MM.1S (cell line): ENCODE measurements at regions not wholly inside any gene's neighbourhood (a gene's known extent, or its start where the extent isn't known, plus 50 kb on each side); places are given as distances from the start of the nearest gene placed in this dataset.

Experiments used
- DNase-seq: peaks from one replicate; pipeline ENCODE4 v3.0.0-alpha.2; 2015
- H2AFZ ChIP-seq: fragments of 300-600 bp; sonication (generic); 2 replicates; pipeline ENCODE4 v1.6.0; 2016; ENCODE audit warnings: antibody characterized with exemption, low read length
- H3F3A ChIP-seq: fragments of 300-600 bp; sonication (generic); 2 replicates; pipeline ENCODE4 v1.6.1; 2016; ENCODE audit warnings: mild to moderate bottlenecking, antibody characterized with exemption, low read length, moderate library complexity, mixed read lengths; ENCODE audit not compliant: insufficient read depth
- H3K27ac ChIP-seq: fragments of 300-600 bp; sonication (generic); 2 replicates; pipeline ENCODE4 v1.5.1; 2016; ENCODE audit warnings: mild to moderate bottlenecking, low read length
- H3K27me3 ChIP-seq: fragments of 300-600 bp; sonication (generic); replicated peaks from 2 replicates; pipeline ENCODE4 v1.6.0; 2016; ENCODE audit warnings: low read length; ENCODE audit not compliant: insufficient read depth
- H3K36me3 ChIP-seq: fragments of 300-600 bp; sonication (generic); replicated peaks from 2 replicates; pipeline ENCODE4 v1.6.1; 2016; ENCODE audit warnings: mild to moderate bottlenecking, low read length, mixed read lengths; ENCODE audit not compliant: insufficient read depth
- H3K4me1 ChIP-seq: fragments of 300-600 bp; sonication (generic); 2 replicates; pipeline ENCODE4 v1.6.1; 2016; ENCODE audit warnings: low read length, mixed read lengths
- H3K4me2 ChIP-seq: fragments of 300-600 bp; sonication (generic); 2 replicates; pipeline ENCODE4 v1.6.0; 2016; ENCODE audit warnings: low read depth, low read length
- H3K4me3 ChIP-seq: fragments of 300-600 bp; sonication (generic); 2 replicates; pipeline ENCODE4 v1.5.1; 2016; ENCODE audit warnings: low read length, mixed read lengths
- H3K79me2 ChIP-seq: fragments of 300-600 bp; sonication (generic); 2 replicates; pipeline ENCODE4 v1.6.1; 2016; ENCODE audit warnings: mixed run types, low read length, mixed read lengths
- H3K9ac ChIP-seq: fragments of 300-600 bp; sonication (generic); 2 replicates; pipeline ENCODE4 v1.6.1; 2016; ENCODE audit warnings: low read length, mixed read lengths
- H3K9me2 ChIP-seq: fragments of 300-600 bp; sonication (generic); replicated peaks from 2 replicates; pipeline ENCODE4 v1.6.1; 2016; ENCODE audit warnings: mild to moderate bottlenecking, low read length, mixed read lengths; ENCODE audit not compliant: insufficient read depth
- H3K9me3 ChIP-seq: fragments of 300-600 bp; sonication (generic); replicated peaks from 2 replicates; pipeline ENCODE4 v1.6.1; 2016; ENCODE audit warnings: mild to moderate bottlenecking, low read length, mixed read lengths; ENCODE audit not compliant: insufficient read depth
- H4K20me1 ChIP-seq: fragments of 300-600 bp; sonication (generic); 2 replicates; pipeline ENCODE4 v1.6.1; 2016; ENCODE audit warnings: mild to moderate bottlenecking, low read length, moderate library complexity, mixed read lengths; ENCODE audit not compliant: insufficient read depth
- CTCF ChIP-seq: fragments of 300-600 bp; sonication (generic); IDR thresholded peaks from 2 replicates; pipeline ENCODE4 v1.5.1; 2016; ENCODE audit warnings: antibody characterized with exemption, low read length, mixed read lengths
- EZH2 ChIP-seq: fragments of 300-600 bp; sonication (generic); optimal IDR thresholded peaks from 2 replicates; pipeline ENCODE3; 2017; ENCODE audit warnings: low read depth, mild to moderate bottlenecking, antibody characterized with exemption, low read length, mixed read lengths
- EZH2phosphoT487 ChIP-seq: fragments of 300-600 bp; sonication (generic); IDR thresholded peaks from 2 replicates; pipeline ENCODE4 v1.6.1; 2018; ENCODE audit warnings: antibody characterized with exemption, low read length

- H3K9me3 ChIP-seq, result no peaks in the 10 kb centered on the region
- no peaks in the 10 kb centered on the region for H3F3A ChIP-seq
- no peak overlapping the region for H3K4me2 ChIP-seq
- H3K36me3 ChIP-seq, result no peaks in the 10 kb centered on the region
- no peaks in the 10 kb centered on the region for H3K79me2 ChIP-seq
- DNase-seq, result no peak
- no peaks in the 10 kb centered on the region for H3K9me2 ChIP-seq
- no peaks in the 10 kb centered on the region for H4K20me1 ChIP-seq
- H2AFZ ChIP-seq, result no peak overlapping the region
- H3K27me3 ChIP-seq, result no peaks in the 10 kb centered on the region
- no peaks in the 10 kb centered on the region for H3K4me1 ChIP-seq
- no peak for TF ChIP-seq EZH2phosphoT487
- no peak for TF ChIP-seq EZH2
- no peak for TF ChIP-seq CTCF
- H3K4me3 ChIP-seq, result no peak overlapping the region
- no peak overlapping the region for H3K27ac ChIP-seq
- no peak overlapping the region for H3K9ac ChIP-seq
These were observed 190.6 kb upstream of the SASH1 start for GRCh38 chr6:148151896-148152643.

DNA sequence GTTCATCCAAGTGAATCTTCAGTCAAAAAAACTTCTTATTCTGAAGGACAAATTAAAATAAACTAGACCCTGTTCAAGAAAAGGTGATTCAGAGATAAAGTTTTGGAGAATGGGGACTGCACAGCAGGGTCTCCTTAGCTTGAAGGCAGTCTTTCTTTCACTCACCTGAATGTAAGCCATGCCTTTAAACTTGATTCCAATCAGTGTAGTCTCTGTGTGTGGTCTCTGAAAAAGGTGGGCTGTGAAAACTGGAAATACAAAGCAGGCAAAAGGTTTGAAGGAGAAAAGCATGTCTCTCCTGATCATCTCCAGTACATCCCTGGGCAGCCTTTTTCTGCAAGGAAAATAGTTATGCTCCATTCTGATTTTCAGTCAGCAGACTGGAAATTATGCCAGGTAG lies 188.0 kb upstream of the SASH1 start:
- Histone ChIP-seq H3K27ac (no peak overlapping the region), H3K4me1 (no peaks in the 10 kb centered on the region), H3F3A (no peaks in the 10 kb centered on the region), H2AFZ (no peak overlapping the region), H3K9me3 (no peaks in the 10 kb centered on the region), H3K4me3 (no peak overlapping the region), H3K36me3 (no peaks in the 10 kb centered on the region), H3K79me2 (no peaks in the 10 kb centered on the region), H3K9me2 (no peaks in the 10 kb centered on the region), H3K9ac (no peak overlapping the region), H3K27me3 (no peaks in the 10 kb centered on the region), H3K4me2 (no peak overlapping the region), H4K20me1 (no peaks in the 10 kb centered on the region)
- no peak for DNase-seq
- TF ChIP-seq EZH2 (no peak), CTCF (no peak), EZH2phosphoT487 (no peak)

DNA sequence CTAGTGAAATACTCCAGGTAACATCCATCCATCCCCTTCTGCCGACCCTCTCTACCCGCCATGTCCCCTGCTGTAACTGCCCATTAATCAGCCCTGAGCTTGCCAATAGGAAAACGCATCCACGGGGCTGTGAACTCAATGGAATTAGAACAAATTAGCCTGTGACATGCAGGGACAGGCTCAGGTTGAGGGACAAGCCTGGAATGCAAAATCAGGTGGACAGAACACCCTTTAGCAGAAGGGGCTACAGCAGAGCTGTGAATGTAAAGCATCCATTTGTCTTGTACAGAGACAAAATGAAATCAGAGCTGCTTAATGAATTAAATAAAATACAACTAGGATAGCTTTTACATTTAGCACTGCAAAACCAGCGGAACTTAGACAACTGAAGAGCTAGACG lies 187.3 kb upstream of the SASH1 start:
- no peak for DNase-seq
- Histone ChIP-seq H4K20me1 (no peaks in the 10 kb centered on the region), H3K36me3 (no peaks in the 10 kb centered on the region), H3K9me2 (no peaks in the 10 kb centered on the region), H2AFZ (no peak overlapping the region), H3K4me2 (no peak overlapping the region), H3K9me3 (no peaks in the 10 kb centered on the region), H3K4me3 (no peak overlapping the region), H3K79me2 (no peaks in the 10 kb centered on the region), H3K4me1 (no peaks in the 10 kb centered on the region), H3K27ac (no peak overlapping the region), H3K27me3 (no peaks in the 10 kb centered on the region), H3F3A (no peaks in the 10 kb centered on the region), H3K9ac (no peak overlapping the region)
- no peak for TF ChIP-seq EZH2phosphoT487
- no peak for TF ChIP-seq EZH2
- TF ChIP-seq CTCF, result no peak
